H9 (cell line): ENCODE measurements at regions not wholly inside any gene's neighbourhood (a gene's known extent, or its start where the extent isn't known, plus 50 kb on each side); places are given as distances from the start of the nearest gene placed in this dataset.

ENCODE experiments used
- DNase-seq: peaks from one replicate; pipeline ENCODE4 v3.0.0-alpha.2; 2017
- H2AFZ ChIP-seq: one replicate; pipeline ENCODE4 v1.6.1; 2013; ENCODE audit warnings: mild to moderate bottlenecking, low read length, control low read depth, moderate library complexity
- H2AK5ac ChIP-seq: 2 replicates; pipeline ENCODE4 v1.6.1; 2013; ENCODE audit warnings: low read length, control low read depth, mixed read lengths; ENCODE audit not compliant: insufficient read length
- H2BK120ac ChIP-seq: one replicate; pipeline ENCODE4 v1.6.1; 2013; ENCODE audit warnings: low read depth, mild to moderate bottlenecking, low read length, control low read depth, inconsistent platforms; ENCODE audit not compliant: poor library complexity, severe bottlenecking
- H2BK12ac ChIP-seq: 2 replicates; pipeline ENCODE4 v1.6.1; 2013; ENCODE audit warnings: low read length, control low read depth, mixed read lengths, low read depth; ENCODE audit not compliant: insufficient read length
- H2BK15ac ChIP-seq: 2 replicates; pipeline ENCODE4 v1.6.1; 2013; ENCODE audit warnings: low read depth, low read length, control low read depth
- H2BK20ac ChIP-seq: one replicate; pipeline ENCODE4 v1.6.1; 2013; ENCODE audit warnings: low read depth, mild to moderate bottlenecking, low read length, control low read depth, inconsistent platforms; ENCODE audit not compliant: poor library complexity, severe bottlenecking
- H2BK5ac ChIP-seq: 2 replicates; pipeline ENCODE4 v1.6.1; 2013; ENCODE audit warnings: low read length, control low read depth, mixed read lengths; ENCODE audit not compliant: insufficient read length
- H3K14ac ChIP-seq: 2 replicates; pipeline ENCODE4 v1.6.1; 2013; ENCODE audit warnings: low read length, control low read depth; ENCODE audit not compliant: insufficient read depth
- H3K18ac ChIP-seq: 2 replicates; pipeline ENCODE4 v1.6.1; 2013; ENCODE audit warnings: low read depth, mild to moderate bottlenecking, mixed read lengths, low read length, control low read depth; ENCODE audit not compliant: insufficient read length
- H3K23ac ChIP-seq: 2 replicates; pipeline ENCODE4 v1.6.1; 2013; ENCODE audit warnings: low read length, control low read depth, mixed read lengths, low read depth; ENCODE audit not compliant: insufficient read length
- H3K23me2 ChIP-seq: 2 replicates; pipeline ENCODE4 v1.6.1; 2013; ENCODE audit warnings: low read depth, mild to moderate bottlenecking, mixed read lengths, low read length, control low read depth; ENCODE audit not compliant: insufficient read length, poor library complexity, severe bottlenecking
- H3K27ac ChIP-seq: 2 replicates; pipeline ENCODE4 v1.5.1; 2013; ENCODE audit warnings: low read length, control low read depth, mixed read lengths, low read depth; ENCODE audit not compliant: insufficient read length
- H3K27me3 ChIP-seq: 2 replicates; pipeline ENCODE4 v1.6.1; 2013; ENCODE audit warnings: low read length, control low read depth, inconsistent platforms; ENCODE audit not compliant: insufficient read depth
- H3K4ac ChIP-seq: 2 replicates; pipeline ENCODE4 v1.6.1; 2013; ENCODE audit warnings: low read depth, mild to moderate bottlenecking, control low read depth, inconsistent platforms, low read length, moderate library complexity
- H3K4me1 ChIP-seq: 2 replicates; pipeline ENCODE4 v1.6.1; 2013; ENCODE audit warnings: low read length, control low read depth, inconsistent platforms; ENCODE audit not compliant: insufficient read depth
- H3K4me2 ChIP-seq: 2 replicates; pipeline ENCODE4 v1.6.1; 2013; ENCODE audit warnings: low read length, control low read depth, mixed read lengths; ENCODE audit not compliant: insufficient read length, insufficient read depth
- H3K56ac ChIP-seq: 2 replicates; pipeline ENCODE4 v1.6.1; 2013; ENCODE audit warnings: low read depth, mild to moderate bottlenecking, mixed read lengths, low read length, control low read depth; ENCODE audit not compliant: insufficient read length
- H3K79me1 ChIP-seq: 2 replicates; pipeline ENCODE4 v1.6.1; 2013; ENCODE audit warnings: low read depth, mild to moderate bottlenecking, moderate library complexity, low read length, control low read depth, inconsistent platforms; ENCODE audit not compliant: insufficient read depth, poor library complexity, severe bottlenecking
- H3K79me2 ChIP-seq: 2 replicates; pipeline ENCODE4 v1.6.1; 2013; ENCODE audit warnings: low read length, control low read depth, inconsistent platforms; ENCODE audit not compliant: insufficient read depth
- H3K9ac ChIP-seq: 2 replicates; pipeline ENCODE4 v1.6.1; 2013; ENCODE audit warnings: low read length, control low read depth, mixed read lengths; ENCODE audit not compliant: insufficient read length; ENCODE audit errors: extremely low read depth
- H3K9me3 ChIP-seq: one replicate; pipeline ENCODE4 v1.6.1; 2013; ENCODE audit warnings: low read depth, low read length, inconsistent platforms; ENCODE audit not compliant: control insufficient read depth
- H3T11ph ChIP-seq: one replicate; pipeline ENCODE4 v1.6.1; 2013; ENCODE audit warnings: mild to moderate bottlenecking, low read length, control low read depth, inconsistent platforms
- H4K20me1 ChIP-seq: one replicate; pipeline ENCODE4 v1.6.1; 2013; ENCODE audit not compliant: control insufficient read depth, insufficient read length, insufficient read depth
- H4K5ac ChIP-seq: 2 replicates; pipeline ENCODE4 v1.6.1; 2013; ENCODE audit warnings: low read depth, mild to moderate bottlenecking, mixed read lengths, low read length, control low read depth; ENCODE audit not compliant: insufficient read length
- H4K8ac ChIP-seq: replicated peaks from 2 replicates; pipeline ENCODE4 v1.6.1; 2013; ENCODE audit warnings: low read length, control low read depth, mixed read lengths, low read depth; ENCODE audit not compliant: insufficient read length
- H4K91ac ChIP-seq: 2 replicates; pipeline ENCODE4 v1.6.1; 2013; ENCODE audit warnings: low read depth, mild to moderate bottlenecking, moderate library complexity, mixed read lengths, low read length, control low read depth; ENCODE audit not compliant: insufficient read length
- H3K27ac Mint-ChIP-seq, 3 experiments: 2 replicates in 2 of 3; 3 replicates in 1 of 3; pipeline ENCODE4 v1.8.0; 2020 to 2021; ENCODE audit warnings: mixed read lengths in 3 of 3, mild to moderate bottlenecking in 1 of 3, moderate library complexity in 1 of 3
- H3K27me3 Mint-ChIP-seq: 2 replicates; pipeline ENCODE4 v1.8.0; 2021; ENCODE audit warnings: low read depth, mild to moderate bottlenecking, moderate library complexity, mixed read lengths
- H3K36me3 Mint-ChIP-seq, 3 experiments: 2 replicates in 2 of 3; 3 replicates in 1 of 3; pipeline ENCODE4 v1.8.0; 2020 to 2021; ENCODE audit warnings: low read depth in 3 of 3, mixed read lengths in 3 of 3; ENCODE audit not compliant: insufficient read depth in 1 of 3
- H3K4me1 Mint-ChIP-seq, 2 experiments: 2 replicates each; pipeline ENCODE4 v1.8.0; 2020; ENCODE audit warnings: mixed read lengths in 2 of 2
- H3K4me3 Mint-ChIP-seq, 2 experiments: 2 replicates in 1 of 2; 3 replicates in 1 of 2; pipeline ENCODE4 v1.8.0; 2020 to 2021; ENCODE audit warnings: mild to moderate bottlenecking in 2 of 2, mixed read lengths in 2 of 2, moderate library complexity in 1 of 2
- H3K9me3 Mint-ChIP-seq, 2 experiments: 2 replicates in 1 of 2; 3 replicates in 1 of 2; pipeline ENCODE4 v1.8.0; 2020; ENCODE audit warnings: mild to moderate bottlenecking in 2 of 2, mixed read lengths in 2 of 2, moderate library complexity in 1 of 2
- CTCF ChIP-seq: fragments of 200-600 bp; sonication (generic); conservative IDR thresholded peaks from 3 replicates; pipeline ENCODE4 v1.8.0; 2021; ENCODE audit warnings: antibody characterized with exemption, mild to moderate bottlenecking
- WGBS: extraction: QIAGEN DNeasy Blood & Tissue Kit; methylation state at CpG from one replicate; pipeline ENCODE4 v1.1.7; 2013; ENCODE audit warnings: missing lambda C conversion rate, low lambda C conversion rate, mixed read lengths; ENCODE audit not compliant: insufficient read length; ENCODE audit errors: extremely low coverage; 5-methylcytosine and 5-hydroxymethylcytosine counted together

- Histone ChIP-seq H3K4me2 (no peak overlapping the region), H2BK120ac (no peak overlapping the region), H4K5ac (no peak overlapping the region), H3K4ac (no peak overlapping the region), H2BK20ac (no peak overlapping the region), H3K9ac (no peak overlapping the region), H2AFZ (no peak overlapping the region), H3K79me2 (no peaks in the 10 kb centered on the region), H2BK12ac (no peak overlapping the region), H3K23me2 (no peaks in the 10 kb centered on the region), H2AK5ac (no peak overlapping the region), H3K27ac (no peak overlapping the region), H3T11ph (no peak overlapping the region), H4K20me1 (no peaks in the 10 kb centered on the region), H3K14ac (no peak overlapping the region), H3K9me3 (no peaks in the 10 kb centered on the region), H3K23ac (no peak overlapping the region), H3K27me3 (no peaks in the 10 kb centered on the region), H3K4me1 (no peaks in the 10 kb centered on the region), H3K56ac (no peak overlapping the region), H3K18ac (no peak overlapping the region), H2BK15ac (no peak overlapping the region), H2BK5ac (no peak overlapping the region), H4K8ac (no peak overlapping the region), H4K91ac (no peak overlapping the region), H3K79me1 (no peaks in the 10 kb centered on the region)
- H3K27me3 Mint-ChIP-seq = no peaks in the 10 kb centered on the region
- WGBS = no CpG with 5 or more reads among the region's 4 CpGs
- DNase-seq = no peak
- H3K4me3 Mint-ChIP-seq = no peak overlapping the region
- peaks cover 0 to 6% (median 0%) of the 10 kb centered on the region in 3 experiments; a peak in 1 of 7 replicates for H3K36me3 Mint-ChIP-seq
- H3K9me3 Mint-ChIP-seq = peaks cover 6% of the 10 kb centered on the region in 2 experiments; a peak in 4 of 5 replicates
- no peak overlapping the region for H3K27ac Mint-ChIP-seq
- TF ChIP-seq CTCF = no peak
- no peaks in the 10 kb centered on the region for H3K4me1 Mint-ChIP-seq
Measured at GRCh38 chr3:95994338-95994737, 820.1 kb upstream of the EPHA6 start.
